HG02623 (cell line): ENCODE measurements at regions not wholly inside any gene's neighbourhood (a gene's known extent, or its start where the extent isn't known, plus 50 kb on each side); places are given as distances from the start of the nearest gene placed in this dataset.
"Not testable (repeated sequence)": the region's sequence is repeated elsewhere in the genome, so short reads cannot be mapped to it uniquely, and the experiment has no call there.

ENCODE experiments used
- ATAC-seq: cut with Tn5 transposase; IDR thresholded peaks from one replicate; pipeline ENCODE4 v1.9.1; 2021; ENCODE audit warnings: moderate library complexity; ENCODE audit not compliant: unreplicated experiment

DNA sequence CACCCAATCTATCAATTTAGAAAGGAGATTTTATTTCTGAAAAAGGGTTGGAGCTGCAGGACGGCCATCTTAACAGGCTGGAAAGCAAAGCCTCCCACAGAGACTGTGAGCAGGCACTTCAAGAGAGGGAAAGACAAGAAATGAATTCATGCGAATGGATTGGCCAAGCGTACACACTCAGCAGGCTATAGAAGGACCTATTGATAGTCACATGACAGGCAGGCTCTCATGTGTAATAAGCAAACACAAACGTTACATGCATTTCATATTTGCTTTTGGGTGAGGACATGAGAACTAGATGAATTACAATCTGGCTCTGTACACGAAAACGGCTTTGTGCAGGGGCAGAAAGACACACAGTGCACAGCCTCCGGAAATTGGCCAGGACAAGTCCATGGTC is 83.9 kb upstream of the GOLGA6L6 start:
- ATAC-seq, result not testable (repeated sequence)

DNA sequence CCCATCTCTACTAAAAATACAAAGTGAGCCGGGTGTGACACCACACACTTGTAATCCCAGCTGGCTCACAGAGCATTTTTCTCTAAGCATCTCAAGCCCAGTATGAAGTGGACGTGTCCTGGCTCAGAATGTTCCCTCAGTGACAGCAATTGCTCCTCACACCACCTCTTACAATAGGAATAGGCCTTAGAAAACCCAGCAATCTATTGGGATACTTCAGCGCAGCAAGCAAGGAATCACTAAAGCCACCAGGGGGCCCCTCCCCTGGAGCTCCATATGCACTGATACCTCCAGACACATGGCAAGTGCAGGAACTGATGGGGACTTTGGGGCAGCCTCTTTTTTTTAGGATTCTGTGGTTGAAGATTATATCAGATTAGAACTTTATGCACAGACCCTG is 82.5 kb upstream of the GOLGA6L6 start:
- ATAC-seq, result not testable (repeated sequence)

DNA sequence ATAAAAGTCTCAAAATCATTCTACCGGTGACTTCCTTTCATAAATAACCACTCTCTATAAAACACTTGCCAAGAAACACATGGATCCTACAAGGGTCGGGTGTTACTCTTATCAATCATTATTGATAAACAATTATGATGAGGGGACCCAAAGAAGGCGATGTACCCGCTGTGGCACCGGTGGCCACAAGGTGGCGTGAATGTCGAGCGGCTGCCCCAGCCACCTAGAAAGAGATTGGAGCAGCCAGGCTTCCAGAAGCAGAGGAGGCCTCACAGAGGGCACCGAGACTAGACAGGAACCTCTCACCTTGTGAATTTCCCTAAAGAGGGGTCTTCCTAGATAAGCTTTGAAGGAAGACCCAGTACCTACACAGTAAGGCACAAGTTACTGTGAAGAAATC is 80.5 kb upstream of the GOLGA6L6 start:
- ATAC-seq, result not testable (repeated sequence)

DNA sequence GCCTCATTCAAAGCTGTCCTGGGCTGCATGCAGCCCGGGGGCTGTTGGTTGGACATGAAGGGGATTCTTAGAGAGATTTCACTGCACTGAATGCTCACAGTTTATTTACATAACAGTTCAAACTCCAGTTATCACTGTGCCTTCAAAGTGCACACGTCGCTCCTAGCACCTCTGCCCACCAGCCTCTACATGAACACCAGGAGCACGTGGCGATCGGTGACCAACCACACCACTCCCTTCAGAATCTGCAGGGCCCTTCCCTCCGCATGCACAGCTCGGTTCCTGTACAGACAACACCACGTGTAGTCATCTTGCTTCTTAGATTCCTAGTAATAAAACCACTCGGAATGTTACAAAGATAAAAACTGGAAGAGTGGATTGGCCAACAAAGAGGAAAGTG is 72.9 kb upstream of the GOLGA6L6 start:
- not testable (repeated sequence) for ATAC-seq

DNA sequence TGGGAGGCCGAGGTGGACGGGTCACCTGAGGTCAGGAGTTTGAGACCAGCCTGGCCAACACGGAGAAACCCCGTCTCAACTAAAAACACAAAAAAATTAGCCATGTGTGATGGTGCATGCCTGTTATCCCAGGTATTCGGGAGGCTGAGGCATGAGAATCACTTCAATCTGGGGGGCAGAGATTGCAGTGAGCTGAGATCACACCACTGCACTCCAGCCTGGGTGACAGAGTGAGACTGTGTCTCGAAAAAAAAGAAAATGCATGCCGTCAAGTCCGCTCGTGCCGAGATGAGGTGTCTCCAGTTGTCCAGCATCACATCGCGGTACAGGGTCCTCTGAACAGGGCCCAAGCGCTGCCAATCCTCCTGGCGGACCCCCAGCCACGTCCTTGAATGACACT is 71.2 kb upstream of the GOLGA6L6 start:
- ATAC-seq, result not testable (repeated sequence)

DNA sequence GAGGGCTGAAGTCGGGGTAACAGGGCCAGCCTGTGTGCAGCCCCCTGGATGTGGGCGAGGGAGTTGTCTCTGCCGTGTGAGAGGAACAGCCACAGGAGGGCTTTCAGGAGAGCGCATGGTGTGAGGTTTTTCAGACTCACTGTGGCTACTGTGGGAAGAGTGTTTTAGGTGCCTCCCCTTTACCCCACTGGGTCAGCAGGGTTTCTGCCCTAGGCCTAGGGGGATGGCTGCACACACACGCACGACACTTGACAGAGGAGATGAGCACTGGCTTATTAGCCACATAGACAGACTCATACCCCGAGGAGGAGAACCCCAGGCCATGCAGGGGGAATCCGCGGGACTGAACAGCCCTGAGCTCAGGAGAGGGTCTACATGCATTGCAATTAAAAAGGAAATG is 70.8 kb upstream of the GOLGA6L6 start:
- not testable (repeated sequence) for ATAC-seq

DNA sequence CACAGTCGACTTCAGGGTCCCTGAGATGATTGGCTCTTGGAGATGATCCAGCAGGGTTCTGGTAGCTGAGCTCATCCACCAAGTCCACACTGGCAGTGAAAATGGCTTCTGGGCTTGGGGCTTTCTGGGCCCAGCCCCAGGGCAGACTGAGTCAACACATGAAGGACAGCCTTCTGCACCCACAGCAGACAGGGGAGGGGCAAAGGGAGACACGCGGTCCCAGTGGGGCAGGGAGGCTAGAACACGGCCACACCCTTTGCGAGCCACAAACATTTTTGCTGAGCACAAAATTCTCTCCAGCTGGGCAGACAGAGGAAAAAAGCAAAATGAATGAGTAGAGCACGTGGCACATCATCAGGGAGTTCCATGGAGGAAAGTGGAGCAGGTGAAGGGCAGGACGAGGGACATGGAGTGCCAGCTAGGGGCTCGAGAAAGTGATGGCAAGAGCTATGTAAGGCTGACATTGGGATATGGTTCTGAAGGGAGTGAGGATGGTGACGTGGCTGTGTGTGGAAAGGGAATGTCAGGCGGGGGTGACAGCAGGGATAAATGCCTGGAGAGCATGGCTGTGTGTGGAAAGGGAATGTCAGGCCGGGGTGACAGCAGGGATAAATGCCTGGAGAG is 70.2 kb upstream of the GOLGA6L6 start:
- ATAC-seq, result not testable (repeated sequence)

DNA sequence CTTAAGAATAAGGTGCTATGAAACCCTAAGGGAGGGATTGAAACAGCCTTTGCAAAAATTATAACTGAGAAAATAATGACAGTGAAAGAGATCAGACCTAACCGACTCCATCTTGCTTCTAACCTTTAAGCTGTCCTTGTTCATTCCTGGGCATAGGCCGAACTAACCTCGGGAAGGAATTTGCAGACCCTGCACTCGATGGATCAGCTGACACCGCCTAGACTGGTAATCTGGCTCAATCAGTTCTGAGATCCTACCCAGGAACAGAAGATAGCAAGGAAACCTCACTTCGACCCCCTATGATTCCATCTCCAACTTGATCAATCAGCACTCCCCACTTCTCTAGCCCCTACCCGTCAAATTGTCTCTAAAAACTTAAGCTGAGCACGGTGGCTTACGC is 66.6 kb upstream of the GOLGA6L6 start:
- not testable (repeated sequence) for ATAC-seq

DNA sequence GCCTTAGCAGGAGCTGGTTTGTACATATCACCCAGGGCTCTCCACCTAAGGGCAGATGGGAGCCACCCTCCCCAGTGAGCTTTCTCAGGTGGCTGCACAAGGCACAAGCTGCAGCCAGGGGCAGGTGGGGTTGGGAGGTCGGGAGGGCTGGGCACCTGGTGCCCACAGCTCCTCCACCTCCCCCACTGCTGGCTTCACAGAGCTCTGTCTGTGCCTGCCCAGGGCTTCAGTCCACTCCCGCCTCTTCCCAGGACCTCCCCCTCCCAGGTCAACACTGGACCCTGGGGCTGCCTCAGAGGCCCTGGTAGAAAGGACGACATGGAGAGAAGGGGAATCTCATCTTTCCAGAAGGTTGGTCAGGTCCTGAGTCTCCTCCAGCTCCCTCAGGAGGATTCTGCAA is 55.6 kb upstream of the GOLGA6L6 start:
- not testable (repeated sequence) for ATAC-seq

DNA sequence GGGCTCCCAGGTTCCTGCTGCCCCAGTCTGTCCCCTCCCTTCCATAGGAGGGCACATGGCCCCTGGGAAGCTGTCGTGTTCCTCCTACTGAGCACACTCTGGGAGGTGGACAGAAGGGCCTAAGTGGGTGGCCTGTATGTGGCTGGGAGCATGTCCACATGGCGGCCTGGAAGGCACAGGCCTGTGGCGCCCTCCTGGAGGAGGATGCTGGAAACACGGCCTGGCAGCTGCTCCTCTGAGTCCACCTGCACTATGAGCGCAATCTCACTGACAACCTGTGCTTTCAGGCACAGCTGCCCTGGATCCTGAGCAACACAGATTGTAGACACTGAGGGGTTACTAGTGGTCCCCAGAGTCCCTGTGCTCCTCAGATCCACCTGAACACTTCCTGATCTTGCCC is 52.6 kb upstream of the GOLGA6L6 start:
- not testable (repeated sequence) for ATAC-seq

DNA sequence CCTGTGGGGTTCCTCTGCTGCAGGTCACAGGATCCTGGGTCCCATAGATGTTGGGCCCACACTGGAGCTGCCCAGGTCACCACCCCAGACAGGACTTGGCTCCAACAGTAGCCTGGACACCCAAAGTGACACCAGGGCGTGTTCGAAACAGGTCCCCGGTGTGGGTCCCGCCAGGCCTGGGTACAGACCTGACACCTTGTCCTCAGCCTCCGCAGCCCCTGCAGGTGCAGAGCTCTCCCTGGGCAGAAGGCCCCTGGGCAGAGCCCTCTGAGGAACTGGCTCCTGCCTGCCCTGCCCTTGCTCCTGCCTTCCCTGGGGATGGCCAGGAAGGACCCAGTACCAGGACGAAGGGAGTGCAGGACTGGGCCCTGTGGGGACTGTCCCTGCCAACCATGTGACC is 50.3 kb upstream of the GOLGA6L6 start:
- ATAC-seq, result not testable (repeated sequence)
